ENCODE measurements at regions not wholly inside any gene's neighbourhood (a gene's known extent, or its start where the extent isn't known, plus 50 kb on each side); places are given as distances from the start of the nearest gene placed in this dataset.

DNA sequence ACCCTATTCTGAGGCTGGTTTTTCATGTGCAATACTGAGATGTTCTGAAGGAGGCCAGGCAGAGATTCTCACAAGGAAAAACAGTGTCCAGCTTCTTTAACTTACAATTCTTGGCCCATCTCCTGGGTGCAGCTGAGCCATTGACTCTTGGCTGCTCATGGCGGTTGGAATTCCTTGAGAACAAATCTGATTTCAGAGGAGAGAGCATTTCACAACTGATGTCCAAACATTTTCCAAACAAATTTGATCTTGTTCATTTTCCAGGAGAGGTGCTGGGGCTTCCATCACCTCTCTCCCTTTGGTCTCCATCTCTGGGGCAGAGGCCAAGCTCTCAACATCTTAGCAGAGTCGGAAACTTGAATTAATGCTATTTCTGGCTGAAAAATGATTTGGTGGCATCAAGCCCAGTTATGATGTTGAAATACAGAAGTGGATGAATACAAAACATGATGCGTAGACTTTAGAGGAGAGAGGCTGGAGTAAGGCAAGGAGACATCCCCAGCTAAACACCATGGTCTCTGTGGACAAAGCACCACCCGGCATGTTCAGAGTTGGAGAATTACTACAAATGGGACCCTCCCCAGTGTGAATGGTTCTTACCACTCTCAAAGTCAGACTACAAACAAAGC is 593.0 kb downstream of the VRK1 start:
- H3K27me3 ChIP-seq (replicated peaks; ENCODE audit: control insufficient read depth, insufficient read depth, low read length) = no peaks in the 10 kb centered on the region
- no peak overlapping the region for H3K4me3 ChIP-seq (replicated peaks; ENCODE audit: low read depth, low read length)
- no peak for DNase-seq (ENCODE audit: extremely low read depth, insufficient read length)
- TF ChIP-seq, protein P1, sequence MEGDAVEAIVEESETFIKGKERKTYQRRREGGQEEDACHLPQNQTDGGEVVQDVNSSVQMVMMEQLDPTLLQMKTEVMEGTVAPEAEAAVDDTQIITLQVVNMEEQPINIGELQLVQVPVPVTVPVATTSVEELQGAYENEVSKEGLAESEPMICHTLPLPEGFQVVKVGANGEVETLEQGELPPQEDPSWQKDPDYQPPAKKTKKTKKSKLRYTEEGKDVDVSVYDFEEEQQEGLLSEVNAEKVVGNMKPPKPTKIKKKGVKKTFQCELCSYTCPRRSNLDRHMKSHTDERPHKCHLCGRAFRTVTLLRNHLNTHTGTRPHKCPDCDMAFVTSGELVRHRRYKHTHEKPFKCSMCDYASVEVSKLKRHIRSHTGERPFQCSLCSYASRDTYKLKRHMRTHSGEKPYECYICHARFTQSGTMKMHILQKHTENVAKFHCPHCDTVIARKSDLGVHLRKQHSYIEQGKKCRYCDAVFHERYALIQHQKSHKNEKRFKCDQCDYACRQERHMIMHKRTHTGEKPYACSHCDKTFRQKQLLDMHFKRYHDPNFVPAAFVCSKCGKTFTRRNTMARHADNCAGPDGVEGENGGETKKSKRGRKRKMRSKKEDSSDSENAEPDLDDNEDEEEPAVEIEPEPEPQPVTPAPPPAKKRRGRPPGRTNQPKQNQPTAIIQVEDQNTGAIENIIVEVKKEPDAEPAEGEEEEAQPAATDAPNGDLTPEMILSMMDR (IDR thresholded peaks at IDR 0.05; ENCODE audit: insufficient read depth, low read length, poor library complexity, severe bottlenecking) = no peak
- no peaks in the 10 kb centered on the region for H3K36me3 ChIP-seq (ENCODE audit: control insufficient read depth, insufficient read depth, low read length)

DNA sequence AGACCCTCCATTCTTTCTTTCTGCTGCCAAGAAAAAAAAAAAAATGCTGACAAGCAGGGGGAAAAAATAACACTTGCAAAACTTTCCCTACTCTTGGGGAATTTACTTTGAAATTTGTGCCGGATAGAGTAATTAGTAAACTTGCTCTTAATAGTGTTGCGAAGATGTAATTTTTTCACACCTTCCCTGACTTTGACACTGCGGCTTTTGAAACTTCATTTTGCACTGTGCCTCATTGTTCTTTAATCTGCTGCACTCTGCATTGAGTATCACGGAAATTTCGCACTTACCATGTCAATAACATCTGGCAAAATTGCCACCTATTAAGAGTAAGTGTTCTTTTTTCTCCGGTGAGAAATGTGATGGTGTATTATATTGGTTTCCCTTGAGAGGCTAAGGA is 596.1 kb downstream of the VRK1 start:
- no peak overlapping the region for H3K4me3 ChIP-seq (replicated peaks; ENCODE audit: low read depth, low read length)
- no peaks in the 10 kb centered on the region for H3K36me3 ChIP-seq (ENCODE audit: control insufficient read depth, insufficient read depth, low read length)
- no peak for DNase-seq (ENCODE audit: extremely low read depth, insufficient read length)
- TF ChIP-seq, protein P1 (IDR thresholded peaks at IDR 0.05; ENCODE audit: insufficient read depth, low read length, poor library complexity, severe bottlenecking) = no peak
- H3K27me3 ChIP-seq (replicated peaks; ENCODE audit: control insufficient read depth, insufficient read depth, low read length) = no peaks in the 10 kb centered on the region

DNA sequence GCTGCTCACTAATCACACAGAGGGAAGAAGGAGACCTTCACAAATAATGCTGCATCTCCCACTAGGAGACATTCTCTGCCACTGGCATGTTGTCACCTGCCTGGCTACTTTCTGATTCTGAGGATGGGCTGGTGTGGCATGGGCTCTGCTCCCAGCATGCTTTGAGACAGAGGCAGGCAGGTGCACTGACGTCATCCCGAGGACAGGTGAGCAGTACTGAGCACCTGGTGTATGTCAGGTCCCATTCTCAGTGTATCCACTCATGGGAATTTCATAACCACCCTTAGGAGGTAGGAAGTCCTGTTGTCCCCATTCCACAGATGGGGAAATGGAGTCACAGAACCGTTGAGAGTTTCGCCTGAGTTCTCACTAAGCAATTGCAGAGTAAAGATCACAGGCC is 597.9 kb downstream of the VRK1 start:
- Histone ChIP-seq H3K36me3 (ENCODE audit: control insufficient read depth, insufficient read depth, low read length) (no peaks in the 10 kb centered on the region), H3K4me3 (replicated peaks; ENCODE audit: low read depth, low read length) (no peak overlapping the region), H3K27me3 (replicated peaks; ENCODE audit: control insufficient read depth, insufficient read depth, low read length) (no peaks in the 10 kb centered on the region)
- no peak for DNase-seq (ENCODE audit: extremely low read depth, insufficient read length)
- TF ChIP-seq, protein P1 (IDR thresholded peaks at IDR 0.05; ENCODE audit: insufficient read depth, low read length, poor library complexity, severe bottlenecking) = no peak

DNA sequence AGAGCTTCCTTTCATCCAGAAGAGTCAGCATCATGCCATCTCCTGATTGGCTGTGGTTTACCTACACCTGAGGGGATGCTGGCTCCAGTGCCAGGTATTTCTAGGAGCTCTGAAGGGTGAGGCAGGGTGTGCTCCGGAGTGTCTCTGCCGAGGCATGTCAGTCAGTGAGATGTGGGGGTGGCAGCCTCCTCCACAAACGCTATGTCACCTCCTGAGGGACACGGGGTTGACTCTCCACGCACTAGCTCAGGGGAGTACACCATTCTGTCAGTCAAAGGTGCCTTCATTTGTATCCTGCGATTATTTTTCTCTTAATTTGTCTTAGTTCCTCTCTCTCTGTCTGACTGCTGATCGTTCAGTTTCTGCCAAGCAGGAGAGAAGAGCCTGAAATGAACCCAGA is 604.5 kb downstream of the VRK1 start:
- Histone ChIP-seq H3K27me3 (replicated peaks; ENCODE audit: control insufficient read depth, insufficient read depth, low read length) (no peaks in the 10 kb centered on the region), H3K36me3 (ENCODE audit: control insufficient read depth, insufficient read depth, low read length) (no peaks in the 10 kb centered on the region), H3K4me3 (replicated peaks; ENCODE audit: low read depth, low read length) (no peak overlapping the region)
- no peak for DNase-seq (ENCODE audit: extremely low read depth, insufficient read length)
- TF ChIP-seq, protein P1 (IDR thresholded peaks at IDR 0.05; ENCODE audit: insufficient read depth, low read length, poor library complexity, severe bottlenecking) = no peak

DNA sequence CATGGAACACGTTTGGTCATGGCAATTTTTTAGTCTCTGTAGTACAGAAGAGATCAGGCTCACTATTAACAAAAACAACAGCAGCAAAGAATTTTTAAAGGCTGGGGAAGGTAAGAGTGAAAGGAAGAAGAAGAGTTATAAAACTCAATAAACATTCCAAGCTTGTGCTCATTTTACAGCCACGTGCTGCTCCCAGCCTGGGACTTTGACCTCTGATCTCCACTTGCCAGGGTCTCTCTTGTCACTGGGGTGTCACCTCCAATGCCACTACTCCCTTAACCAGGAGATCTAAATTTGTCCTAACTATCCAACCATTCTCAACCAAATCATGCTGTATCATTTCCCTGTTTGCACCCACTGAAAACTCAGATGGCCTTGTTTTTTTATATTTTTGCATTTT is 605.1 kb downstream of the VRK1 start:
- Histone ChIP-seq H3K36me3 (ENCODE audit: control insufficient read depth, insufficient read depth, low read length) (no peaks in the 10 kb centered on the region), H3K4me3 (replicated peaks; ENCODE audit: low read depth, low read length) (no peak overlapping the region), H3K27me3 (replicated peaks; ENCODE audit: control insufficient read depth, insufficient read depth, low read length) (no peaks in the 10 kb centered on the region)
- no peak for DNase-seq (ENCODE audit: extremely low read depth, insufficient read length)
- TF ChIP-seq, protein P1 (IDR thresholded peaks at IDR 0.05; ENCODE audit: insufficient read depth, low read length, poor library complexity, severe bottlenecking) = no peak

Measured in GM06990 (cell line).